HepG2 (cell line): ENCODE measurements at regions not wholly inside any gene's neighbourhood (a gene's known extent, or its start where the extent isn't known, plus 50 kb on each side); places are given as distances from the start of the nearest gene placed in this dataset.

Source experiments
- ARID2 ChIP-seq: sonication (generic); formaldehyde crosslinking; IDR thresholded peaks from 2 replicates; pipeline ENCODE4 v1.8.1; 2022; ENCODE audit warnings: mild to moderate bottlenecking, missing genetic modification reagents, borderline replicate concordance
- CBFB ChIP-seq: sonication (generic); formaldehyde crosslinking; IDR thresholded peaks from 2 replicates; pipeline ENCODE4 v1.4.0; 2020; ENCODE audit warnings: missing genetic modification reagents
- CCDC6 ChIP-seq: sonication (generic); formaldehyde crosslinking; IDR thresholded peaks from 2 replicates; pipeline ENCODE4 v1.8.1; 2022; ENCODE audit warnings: mild to moderate bottlenecking, missing genetic modification reagents, moderate library complexity
- GATAD2A ChIP-seq: IDR thresholded peaks from 2 replicates; pipeline ENCODE4 v1.6.1; 2016
- HNRNPUL1 ChIP-seq: fragments of 200-400 bp; formaldehyde crosslinking; IDR thresholded peaks from 2 replicates; pipeline ENCODE4 v1.6.1; 2017; ENCODE audit warnings: low read depth, mild to moderate bottlenecking, low read length, moderate library complexity
- MED1 ChIP-seq: sonication (generic); formaldehyde crosslinking; IDR thresholded peaks from 2 replicates; pipeline ENCODE4 v1.4.0; 2020; ENCODE audit warnings: missing genetic modification reagents
- SALL1 ChIP-seq: sonication (generic); formaldehyde crosslinking; IDR thresholded peaks from 2 replicates; pipeline ENCODE4 v1.8.0; 2022; ENCODE audit warnings: mild to moderate bottlenecking, missing genetic modification reagents
- SUZ12 ChIP-seq: fragments of 150-350 bp; IDR thresholded peaks from 2 replicates; pipeline ENCODE4 v1.6.1; 2014; ENCODE audit warnings: low read depth, low read length
- TRIM22 ChIP-seq: fragments of 450-650 bp; IDR thresholded peaks from 2 replicates; pipeline ENCODE4 v1.6.1; 2017
- ZBTB3 ChIP-seq: sonication (generic); formaldehyde crosslinking; IDR thresholded peaks from 2 replicates; pipeline ENCODE4 v1.4.0; 2020; ENCODE audit warnings: low read depth, mild to moderate bottlenecking, moderate library complexity, missing genetic modification reagents, borderline replicate concordance
- ZBTB43 ChIP-seq: sonication (generic); formaldehyde crosslinking; conservative IDR thresholded peaks from 2 replicates; pipeline ENCODE4 v1.4.0; 2020; ENCODE audit warnings: missing genetic modification reagents
- ZNF275 ChIP-seq: sonication (generic); formaldehyde crosslinking; IDR thresholded peaks from 2 replicates; pipeline ENCODE4 v1.8.0; 2022; ENCODE audit warnings: missing genetic modification reagents, mild to moderate bottlenecking, inconsistent platforms, borderline replicate concordance
- ZNF569 ChIP-seq: sonication (generic); formaldehyde crosslinking; IDR thresholded peaks from 2 replicates; pipeline ENCODE4 v1.5.0; 2020; ENCODE audit warnings: mild to moderate bottlenecking, missing genetic modification reagents, moderate library complexity, borderline replicate concordance
- TF ChIP-seq, protein P1 (sequence below): sonication (generic); formaldehyde crosslinking; IDR thresholded peaks from 2 replicates; pipeline ENCODE4 v1.5.1; 2020; ENCODE audit warnings: mild to moderate bottlenecking, missing genetic modification reagents, moderate library complexity
- TF ChIP-seq, protein P2 (sequence below): sonication (generic); formaldehyde crosslinking; IDR thresholded peaks from 2 replicates; pipeline ENCODE4 v1.4.0; 2020; ENCODE audit warnings: missing genetic modification reagents, mild to moderate bottlenecking, borderline replicate concordance
- TF ChIP-seq, protein P3 (sequence below): sonication (generic); formaldehyde crosslinking; IDR thresholded peaks from 2 replicates; pipeline ENCODE4 v1.9.0; 2021; ENCODE audit warnings: missing genetic modification reagents, borderline replicate concordance

DNA sequence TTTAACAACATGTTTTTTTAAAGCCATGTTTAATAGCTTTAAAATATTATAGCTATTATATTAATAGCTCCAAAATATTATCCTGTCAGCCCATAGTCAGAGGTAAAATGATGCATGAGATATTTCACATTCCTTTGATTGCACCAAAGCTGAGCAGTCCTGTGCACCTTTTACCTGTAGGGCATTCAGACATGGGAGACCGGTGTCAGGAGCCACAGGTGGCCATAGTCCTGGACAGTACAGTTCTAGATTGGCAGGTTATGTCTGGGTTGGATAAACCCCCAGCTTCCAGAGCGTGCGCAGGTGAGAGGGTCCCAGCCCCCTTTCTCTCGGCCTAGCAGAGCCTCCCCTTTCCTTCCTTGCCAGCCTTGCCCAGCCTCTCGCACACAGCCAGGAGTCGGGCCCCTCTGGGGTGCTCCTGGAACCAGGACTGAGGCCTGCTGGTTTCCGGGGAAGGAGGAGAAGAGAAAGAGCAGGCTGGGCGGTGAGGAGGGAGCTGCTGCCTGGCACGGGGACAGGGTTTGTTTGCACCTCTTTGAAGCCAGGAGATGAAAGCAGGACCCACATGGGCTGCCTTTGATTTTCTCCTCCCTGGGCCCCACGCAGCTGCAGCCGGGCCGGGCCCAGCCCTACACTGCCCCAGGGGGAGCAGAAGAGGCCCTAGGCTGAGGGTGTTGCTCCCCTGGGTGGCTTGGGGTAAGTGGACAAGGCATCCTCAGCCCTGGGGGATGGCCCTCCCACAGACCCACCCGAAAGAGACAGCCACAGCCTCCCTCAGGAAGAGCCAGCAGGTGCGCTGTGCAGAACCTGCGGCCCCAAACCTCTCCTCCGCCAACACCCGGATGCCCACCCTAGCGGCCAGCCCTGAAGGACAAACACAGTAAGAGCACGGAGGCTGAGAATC lies 75.2 kb upstream of the TARDBP start (continued):
- TF ChIP-seq ZNF569 (CRISPR knock-in tag) = no peak
- no peak for TF ChIP-seq HNRNPUL1
- TF ChIP-seq ZNF275 = no peak; the same call in 1 of the 2 replicates
- TF ChIP-seq SALL1 (CRISPR knock-in tag) = peak; percentile 71
- TF ChIP-seq SUZ12 = no peak
- TF ChIP-seq, protein P1, sequence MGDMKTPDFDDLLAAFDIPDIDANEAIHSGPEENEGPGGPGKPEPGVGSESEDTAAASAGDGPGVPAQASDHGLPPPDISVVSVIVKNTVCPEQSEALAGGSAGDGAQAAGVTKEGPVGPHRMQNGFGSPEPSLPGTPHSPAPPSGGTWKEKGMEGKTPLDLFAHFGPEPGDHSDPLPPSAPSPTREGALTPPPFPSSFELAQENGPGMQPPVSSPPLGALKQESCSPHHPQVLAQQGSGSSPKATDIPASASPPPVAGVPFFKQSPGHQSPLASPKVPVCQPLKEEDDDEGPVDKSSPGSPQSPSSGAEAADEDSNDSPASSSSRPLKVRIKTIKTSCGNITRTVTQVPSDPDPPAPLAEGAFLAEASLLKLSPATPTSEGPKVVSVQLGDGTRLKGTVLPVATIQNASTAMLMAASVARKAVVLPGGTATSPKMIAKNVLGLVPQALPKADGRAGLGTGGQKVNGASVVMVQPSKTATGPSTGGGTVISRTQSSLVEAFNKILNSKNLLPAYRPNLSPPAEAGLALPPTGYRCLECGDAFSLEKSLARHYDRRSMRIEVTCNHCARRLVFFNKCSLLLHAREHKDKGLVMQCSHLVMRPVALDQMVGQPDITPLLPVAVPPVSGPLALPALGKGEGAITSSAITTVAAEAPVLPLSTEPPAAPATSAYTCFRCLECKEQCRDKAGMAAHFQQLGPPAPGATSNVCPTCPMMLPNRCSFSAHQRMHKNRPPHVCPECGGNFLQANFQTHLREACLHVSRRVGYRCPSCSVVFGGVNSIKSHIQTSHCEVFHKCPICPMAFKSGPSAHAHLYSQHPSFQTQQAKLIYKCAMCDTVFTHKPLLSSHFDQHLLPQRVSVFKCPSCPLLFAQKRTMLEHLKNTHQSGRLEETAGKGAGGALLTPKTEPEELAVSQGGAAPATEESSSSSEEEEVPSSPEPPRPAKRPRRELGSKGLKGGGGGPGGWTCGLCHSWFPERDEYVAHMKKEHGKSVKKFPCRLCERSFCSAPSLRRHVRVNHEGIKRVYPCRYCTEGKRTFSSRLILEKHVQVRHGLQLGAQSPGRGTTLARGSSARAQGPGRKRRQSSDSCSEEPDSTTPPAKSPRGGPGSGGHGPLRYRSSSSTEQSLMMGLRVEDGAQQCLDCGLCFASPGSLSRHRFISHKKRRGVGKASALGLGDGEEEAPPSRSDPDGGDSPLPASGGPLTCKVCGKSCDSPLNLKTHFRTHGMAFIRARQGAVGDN = peak; percentile 84
- TF ChIP-seq GATAD2A = peak; percentile 82
- peak; percentile 51 for TF ChIP-seq MED1 (CRISPR knock-in tag)
- TF ChIP-seq, protein P2, sequence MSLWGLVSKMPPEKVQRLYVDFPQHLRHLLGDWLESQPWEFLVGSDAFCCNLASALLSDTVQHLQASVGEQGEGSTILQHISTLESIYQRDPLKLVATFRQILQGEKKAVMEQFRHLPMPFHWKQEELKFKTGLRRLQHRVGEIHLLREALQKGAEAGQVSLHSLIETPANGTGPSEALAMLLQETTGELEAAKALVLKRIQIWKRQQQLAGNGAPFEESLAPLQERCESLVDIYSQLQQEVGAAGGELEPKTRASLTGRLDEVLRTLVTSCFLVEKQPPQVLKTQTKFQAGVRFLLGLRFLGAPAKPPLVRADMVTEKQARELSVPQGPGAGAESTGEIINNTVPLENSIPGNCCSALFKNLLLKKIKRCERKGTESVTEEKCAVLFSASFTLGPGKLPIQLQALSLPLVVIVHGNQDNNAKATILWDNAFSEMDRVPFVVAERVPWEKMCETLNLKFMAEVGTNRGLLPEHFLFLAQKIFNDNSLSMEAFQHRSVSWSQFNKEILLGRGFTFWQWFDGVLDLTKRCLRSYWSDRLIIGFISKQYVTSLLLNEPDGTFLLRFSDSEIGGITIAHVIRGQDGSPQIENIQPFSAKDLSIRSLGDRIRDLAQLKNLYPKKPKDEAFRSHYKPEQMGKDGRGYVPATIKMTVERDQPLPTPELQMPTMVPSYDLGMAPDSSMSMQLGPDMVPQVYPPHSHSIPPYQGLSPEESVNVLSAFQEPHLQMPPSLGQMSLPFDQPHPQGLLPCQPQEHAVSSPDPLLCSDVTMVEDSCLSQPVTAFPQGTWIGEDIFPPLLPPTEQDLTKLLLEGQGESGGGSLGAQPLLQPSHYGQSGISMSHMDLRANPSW (CRISPR knock-in tag) = no peak
- TF ChIP-seq ZBTB3 = no peak
- TF ChIP-seq, protein P3, sequence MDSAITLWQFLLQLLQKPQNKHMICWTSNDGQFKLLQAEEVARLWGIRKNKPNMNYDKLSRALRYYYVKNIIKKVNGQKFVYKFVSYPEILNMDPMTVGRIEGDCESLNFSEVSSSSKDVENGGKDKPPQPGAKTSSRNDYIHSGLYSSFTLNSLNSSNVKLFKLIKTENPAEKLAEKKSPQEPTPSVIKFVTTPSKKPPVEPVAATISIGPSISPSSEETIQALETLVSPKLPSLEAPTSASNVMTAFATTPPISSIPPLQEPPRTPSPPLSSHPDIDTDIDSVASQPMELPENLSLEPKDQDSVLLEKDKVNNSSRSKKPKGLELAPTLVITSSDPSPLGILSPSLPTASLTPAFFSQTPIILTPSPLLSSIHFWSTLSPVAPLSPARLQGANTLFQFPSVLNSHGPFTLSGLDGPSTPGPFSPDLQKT = no peak
- TF ChIP-seq ARID2 (CRISPR knock-in tag) = no peak
- peak; percentile 42; the same call in 1 of the 2 replicates for TF ChIP-seq CBFB (CRISPR knock-in tag)
- TF ChIP-seq TRIM22 = no peak
- TF ChIP-seq CCDC6 (CRISPR knock-in tag) = no peak
- TF ChIP-seq ZBTB43 (CRISPR knock-in tag) = no peak
